GM19043 (cell line): ENCODE measurements at regions not wholly inside any gene's neighbourhood (a gene's known extent, or its start where the extent isn't known, plus 50 kb on each side); places are given as distances from the start of the nearest gene placed in this dataset.

Experiments
- ATAC-seq: cut with Tn5 transposase; IDR thresholded peaks from one replicate; pipeline ENCODE4 v1.9.1; 2021; ENCODE audit warnings: low read depth; ENCODE audit not compliant: unreplicated experiment

DNA sequence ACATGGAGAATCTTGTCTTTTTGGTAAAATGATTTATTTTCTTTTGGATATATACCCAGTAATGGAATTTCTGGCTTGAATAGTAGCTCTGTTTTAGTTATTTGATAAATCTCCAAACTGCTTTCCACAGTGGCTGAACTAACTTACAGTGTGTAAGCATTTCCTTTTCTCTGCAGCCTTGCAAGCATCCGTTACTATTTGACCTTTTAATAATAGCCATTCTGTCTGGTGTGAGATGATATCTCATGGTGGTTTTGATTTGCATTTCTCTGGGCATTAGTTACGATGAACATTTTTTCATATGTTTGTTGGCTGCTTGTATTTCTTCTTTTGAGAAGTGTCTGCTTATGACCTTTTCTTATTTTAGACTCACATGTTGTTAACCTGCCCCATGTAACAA lies 190.2 kb downstream of the GALR1 start:
- no peak for ATAC-seq

- ATAC-seq, result no peak
These were observed 192.7 kb downstream of the GALR1 start for GRCh38 chr18:77442393-77442792.

- ATAC-seq, result no peak
These were observed 194.7 kb downstream of the GALR1 start for GRCh38 chr18:77444385-77444784.

DNA sequence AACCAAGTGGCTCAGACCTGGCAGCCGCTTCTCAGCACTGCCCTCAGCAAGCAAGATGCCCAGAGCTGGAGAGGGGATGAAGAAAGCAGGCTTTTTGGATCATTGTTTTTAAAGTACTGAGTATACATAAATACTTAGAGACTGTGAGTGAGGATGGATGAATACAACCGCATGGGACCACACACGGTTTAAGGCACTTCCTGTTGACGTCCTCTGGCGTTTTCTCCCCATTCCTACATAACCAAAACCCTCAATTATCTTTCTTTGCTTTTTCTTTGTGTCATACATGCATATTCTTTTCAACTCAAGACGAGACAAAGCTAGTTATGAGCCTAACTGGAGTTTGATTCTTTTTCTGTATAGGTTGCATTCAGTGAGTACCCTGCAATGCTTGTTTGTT lies 198.4 kb downstream of the GALR1 start:
- no peak for ATAC-seq

DNA sequence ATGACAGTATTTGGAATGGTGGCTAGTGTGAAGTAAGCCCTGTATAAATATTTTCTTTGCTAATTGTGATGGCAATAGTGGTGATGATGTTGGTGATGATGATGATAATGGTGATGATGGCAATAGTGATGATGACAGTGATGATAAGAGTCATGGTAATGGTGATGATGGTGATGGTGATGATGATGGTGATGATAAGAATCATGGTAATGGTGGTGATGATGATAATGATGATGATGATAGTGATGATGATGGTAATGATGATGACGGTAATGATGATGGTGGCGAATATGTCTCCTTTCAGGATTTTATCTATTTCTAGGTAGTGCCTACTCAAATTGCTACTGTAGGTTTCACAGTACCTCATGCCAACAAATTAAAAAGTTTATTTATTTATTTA lies 205.4 kb downstream of the GALR1 start:
- no peak for ATAC-seq

- ATAC-seq, result no peak
These were observed 208.0 kb downstream of the GALR1 start for GRCh38 chr18:77457681-77458080.

DNA sequence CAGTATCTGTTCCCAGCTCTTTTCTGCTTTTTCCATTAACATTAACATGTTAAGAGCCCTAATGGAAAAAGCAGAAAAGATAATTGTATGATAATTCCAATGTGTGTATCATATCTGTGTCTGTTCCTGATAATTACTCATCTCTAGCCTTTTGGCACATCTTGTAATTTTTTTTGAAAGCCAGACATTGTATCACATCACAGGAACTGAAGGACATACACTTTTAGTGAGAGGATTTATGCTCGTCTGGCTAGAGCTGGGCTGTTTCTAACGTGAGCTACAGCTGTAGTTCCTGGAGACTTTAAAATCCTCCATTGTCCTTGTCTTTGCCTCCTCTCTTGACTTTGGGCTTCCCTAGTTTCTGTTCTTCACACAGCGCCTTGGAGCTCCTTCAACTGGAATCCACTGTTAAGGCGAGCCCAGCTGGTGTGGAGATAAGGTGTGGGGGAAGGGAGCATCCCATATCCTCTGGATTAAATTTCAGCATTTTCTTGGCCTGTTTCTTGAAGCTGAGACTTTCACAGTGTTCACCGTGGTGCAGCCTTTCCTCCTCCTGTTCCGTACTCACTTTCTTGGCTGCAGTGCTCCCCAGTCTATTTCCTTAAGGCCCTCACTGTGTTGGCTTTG lies 211.5 kb downstream of the GALR1 start:
- no peak for ATAC-seq

- ATAC-seq, result no peak
These were observed 215.3 kb downstream of the GALR1 start for GRCh38 chr18:77464917-77465316.

DNA sequence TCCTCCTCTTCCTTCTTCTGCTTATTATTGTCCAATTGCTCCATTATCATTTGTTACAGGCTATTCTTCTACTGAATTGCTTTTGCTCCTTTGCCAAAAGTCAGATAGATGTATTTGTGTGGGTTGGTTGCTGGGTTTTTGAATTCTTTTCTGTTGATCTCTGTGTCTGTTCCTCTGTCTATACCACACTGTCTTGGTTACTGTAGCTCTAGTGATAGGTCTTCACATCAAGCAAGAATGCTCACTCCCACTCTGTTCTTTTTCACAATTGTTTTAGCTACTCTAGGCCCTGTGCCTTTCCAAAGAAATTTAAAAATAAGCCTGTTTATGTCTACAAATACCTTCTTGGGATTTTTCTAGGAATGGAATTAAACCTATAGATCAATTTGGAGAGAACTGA lies 217.2 kb downstream of the GALR1 start:
- no peak for ATAC-seq

DNA sequence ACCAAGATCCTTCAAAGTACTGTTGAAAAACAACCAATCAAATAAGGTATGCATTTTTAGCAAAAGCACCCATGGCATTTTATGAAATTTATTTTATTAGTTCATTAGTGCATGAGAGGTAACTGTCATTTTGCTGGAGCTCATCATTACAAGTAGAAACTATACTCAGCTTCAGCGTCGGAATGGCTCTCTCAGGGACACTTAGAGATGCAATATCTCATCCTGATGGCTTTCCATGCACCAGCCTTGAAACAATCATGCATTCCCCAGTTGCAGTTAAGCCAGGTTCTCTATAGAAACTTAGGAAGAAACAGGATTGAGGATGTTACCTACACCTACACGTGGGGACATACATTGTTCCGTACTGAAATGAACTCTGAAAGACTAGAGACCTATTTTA lies 219.5 kb downstream of the GALR1 start:
- no peak for ATAC-seq

- no peak for ATAC-seq
These were observed 221.1 kb downstream of the GALR1 start for GRCh38 chr18:77470569-77471413.

DNA sequence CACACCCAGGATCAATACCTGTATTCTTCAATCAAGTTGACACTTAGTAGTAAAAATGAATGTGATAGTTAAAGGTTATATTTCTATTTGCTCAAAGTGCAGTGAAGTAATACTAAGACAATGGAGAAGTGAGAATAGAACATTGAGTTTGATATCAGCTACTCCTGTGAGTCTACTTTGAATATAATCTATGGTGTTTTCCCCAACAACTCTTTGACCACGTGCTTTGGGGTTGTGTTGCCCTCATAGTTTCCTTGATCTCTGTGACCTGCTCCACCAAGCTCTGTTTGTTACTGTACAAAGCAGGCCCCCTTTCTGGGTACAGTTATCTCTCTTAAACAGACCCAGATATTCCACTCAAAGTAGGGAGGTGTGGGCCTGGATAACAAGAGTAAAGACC lies 222.9 kb downstream of the GALR1 start:
- no peak for ATAC-seq

DNA sequence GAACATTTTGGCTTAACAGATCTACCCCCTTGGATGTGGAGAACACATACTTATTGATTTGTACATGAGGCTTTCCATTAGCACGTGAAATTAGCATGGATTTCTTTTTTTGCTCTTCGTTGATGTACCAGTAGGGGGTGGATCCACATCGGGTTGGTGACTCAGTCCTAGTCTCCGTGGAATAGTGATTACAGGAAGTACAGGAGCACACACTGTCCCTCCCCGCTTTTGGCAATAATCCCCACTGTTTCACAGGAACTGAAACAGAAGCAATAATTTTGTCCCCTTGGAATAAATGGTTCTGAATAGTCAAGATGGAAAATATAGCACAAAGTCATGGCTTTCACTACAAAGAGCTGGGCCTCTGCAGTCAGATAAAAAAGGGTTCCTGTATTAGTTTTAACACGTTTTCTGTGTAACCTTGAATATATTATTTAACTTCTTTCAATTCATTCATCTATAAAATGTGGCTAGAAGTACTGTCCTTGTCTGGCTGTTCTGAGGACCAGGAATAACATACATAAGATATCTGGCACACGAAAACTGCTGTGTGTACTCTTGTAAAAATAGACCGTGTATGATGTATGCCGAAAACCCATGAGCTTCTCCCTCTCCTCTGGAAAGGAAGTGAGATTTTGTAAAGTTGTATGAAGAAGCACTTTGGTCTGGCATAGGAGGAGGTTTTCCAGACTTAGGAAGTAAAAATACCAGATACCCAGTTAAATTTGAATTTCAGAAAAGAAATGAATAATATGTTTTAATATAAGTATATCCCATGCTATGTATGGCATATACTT lies 229.2 kb downstream of the GALR1 start:
- ATAC-seq, result no peak

- no peak for ATAC-seq
These were observed 231.9 kb downstream of the GALR1 start for GRCh38 chr18:77481541-77481940.

DNA sequence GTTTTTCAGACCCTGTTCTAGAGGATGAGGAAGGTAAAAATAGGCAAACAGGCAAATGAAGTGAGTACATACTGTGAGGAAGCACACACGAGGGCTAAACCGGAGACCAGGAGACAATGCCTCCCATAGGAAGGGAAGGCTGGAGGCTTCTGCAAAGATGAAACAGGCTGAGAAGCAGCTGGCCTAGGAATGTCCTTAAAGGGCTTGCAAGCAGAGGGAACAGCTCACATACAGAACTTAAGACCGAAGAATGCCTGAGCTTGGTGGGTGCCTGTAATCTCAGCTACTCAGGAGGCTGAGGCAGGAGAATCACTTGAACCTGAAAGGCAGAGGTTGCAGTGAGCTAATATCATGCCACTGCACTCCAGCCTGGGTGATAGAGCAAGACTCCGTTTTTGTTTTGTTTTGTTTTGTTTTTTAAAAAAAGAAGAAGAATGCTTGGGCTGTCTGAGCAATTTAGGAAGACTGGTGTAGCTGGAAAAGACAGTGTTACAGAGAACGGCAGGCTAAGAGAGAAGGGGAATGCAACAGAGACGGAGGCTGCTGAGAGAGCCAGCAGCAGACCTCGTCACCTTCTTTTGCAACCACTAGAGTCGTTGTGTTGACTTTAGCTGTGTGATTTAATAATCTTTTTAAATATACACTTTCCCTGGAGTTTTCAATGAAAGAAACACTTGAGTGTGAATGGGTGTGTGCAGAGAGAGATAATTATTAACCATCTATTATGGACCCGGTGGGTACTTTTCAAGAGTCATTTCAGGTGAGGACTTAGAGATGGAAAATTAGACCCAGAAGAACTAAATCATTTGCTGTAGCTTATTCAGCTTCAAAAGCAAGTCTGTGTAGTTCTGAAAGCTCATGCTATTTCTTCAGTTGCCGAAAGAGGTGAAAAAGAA lies 232.8 kb downstream of the GALR1 start:
- no peak for ATAC-seq

DNA sequence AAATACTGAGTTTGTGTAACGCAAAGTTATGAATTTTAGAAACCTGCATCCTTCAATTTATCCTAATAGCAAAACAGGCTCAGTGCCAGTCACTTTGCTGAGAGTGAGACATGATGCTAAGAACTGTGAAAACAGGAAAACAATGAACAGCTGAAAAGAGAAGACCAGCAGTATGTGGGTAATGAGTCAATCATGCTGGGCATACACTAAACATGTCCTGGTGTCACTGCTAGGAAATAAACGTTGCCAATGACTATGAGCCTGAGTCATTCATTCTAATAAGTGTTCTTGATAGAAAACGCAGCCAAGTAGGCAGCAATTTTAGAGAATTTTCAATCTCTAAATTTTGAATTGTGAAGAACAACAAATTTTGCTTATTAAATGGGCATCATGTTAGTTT lies 237.3 kb downstream of the GALR1 start:
- ATAC-seq, result no peak

- ATAC-seq, result no peak
These were observed 238.5 kb downstream of the GALR1 start for GRCh38 chr18:77487951-77488740.

DNA sequence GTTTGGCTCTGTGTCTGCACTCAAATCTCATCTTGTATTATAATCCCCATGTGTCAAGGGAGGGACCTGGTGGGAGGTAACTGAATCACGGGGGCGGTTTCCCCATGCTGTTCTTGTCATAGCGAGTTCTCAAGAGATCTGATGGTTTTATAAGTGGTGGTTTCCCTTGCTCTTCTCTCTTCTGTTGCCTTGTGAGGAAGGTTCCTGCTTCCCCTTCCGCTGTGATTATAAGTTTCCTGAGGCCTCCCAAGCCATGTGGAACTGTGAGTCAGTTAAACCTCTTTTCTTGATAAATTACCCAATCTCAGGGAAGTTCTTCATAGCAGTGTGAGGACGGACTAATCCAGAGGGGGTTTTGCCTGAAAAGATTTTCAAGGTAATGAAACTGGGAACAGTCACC lies 245.4 kb downstream of the GALR1 start:
- no peak for ATAC-seq

DNA sequence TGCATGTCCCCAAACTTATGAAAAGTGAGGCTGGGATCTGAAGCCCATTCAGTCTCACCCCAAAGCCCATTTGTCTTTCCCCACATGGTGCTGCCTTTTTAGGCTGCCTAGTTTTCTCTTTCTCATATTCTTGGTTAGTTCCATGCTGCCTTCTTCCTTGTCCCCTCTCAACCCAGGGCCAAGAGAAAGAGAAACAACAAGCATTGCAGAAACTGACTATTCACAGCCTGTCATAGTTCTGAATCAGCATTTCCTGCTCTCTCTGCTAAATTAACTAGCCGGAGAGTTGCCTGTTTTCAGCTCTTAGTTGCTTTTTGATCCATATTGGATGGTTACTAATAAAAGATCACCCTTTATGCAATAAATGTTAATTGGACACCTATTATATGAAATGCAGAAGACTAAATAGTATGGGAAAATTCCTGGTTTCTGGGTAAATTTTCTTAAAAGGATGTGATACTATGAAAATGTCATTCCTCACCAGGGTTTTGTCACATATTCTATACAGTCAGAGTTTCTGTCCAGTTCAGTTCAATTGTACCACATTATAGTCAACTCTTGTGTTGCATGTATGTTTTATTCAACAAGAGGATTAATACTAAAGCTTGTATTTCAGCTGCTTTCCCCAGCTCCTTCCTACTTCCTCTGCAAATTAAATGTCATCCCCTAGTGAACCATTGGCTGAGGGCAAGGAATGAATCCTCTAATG lies 246.5 kb downstream of the GALR1 start:
- no peak for ATAC-seq
